ENCODE measurements at regions not wholly inside any gene's neighbourhood (a gene's known extent, or its start where the extent isn't known, plus 50 kb on each side); places are given as distances from the start of the nearest gene placed in this dataset.

DNA sequence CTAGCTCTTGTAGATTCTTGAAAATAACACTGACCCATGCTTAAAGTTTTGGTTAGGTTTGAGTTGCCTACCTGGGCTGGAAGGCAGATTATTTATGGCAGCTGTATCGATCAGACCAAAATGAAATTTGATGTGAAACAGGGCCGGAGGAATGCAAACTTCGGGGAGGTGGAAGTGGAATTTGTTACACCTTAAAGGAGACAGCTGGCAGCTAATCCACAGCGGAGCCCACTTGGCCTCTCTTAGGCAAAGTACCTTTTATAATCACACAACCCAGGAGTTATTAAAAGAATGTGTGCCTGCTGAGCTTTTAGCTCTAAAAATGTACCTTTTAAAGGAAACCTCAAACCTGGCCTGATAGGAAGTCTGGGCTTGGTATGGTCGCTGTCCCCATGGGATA lies 250.9 kb upstream of the TPM1 start:
- Histone ChIP-seq H3K4me3 (ENCODE audit: low read length) (no peak overlapping the region), H3K4me1 (ENCODE audit: insufficient read depth, low read length) (no peaks in the 10 kb centered on the region), H3K9me3 (ENCODE audit: low read depth, low read length) (no peaks in the 10 kb centered on the region), H3K27me3 (ENCODE audit: insufficient read depth, low read length) (no peaks in the 10 kb centered on the region)

DNA sequence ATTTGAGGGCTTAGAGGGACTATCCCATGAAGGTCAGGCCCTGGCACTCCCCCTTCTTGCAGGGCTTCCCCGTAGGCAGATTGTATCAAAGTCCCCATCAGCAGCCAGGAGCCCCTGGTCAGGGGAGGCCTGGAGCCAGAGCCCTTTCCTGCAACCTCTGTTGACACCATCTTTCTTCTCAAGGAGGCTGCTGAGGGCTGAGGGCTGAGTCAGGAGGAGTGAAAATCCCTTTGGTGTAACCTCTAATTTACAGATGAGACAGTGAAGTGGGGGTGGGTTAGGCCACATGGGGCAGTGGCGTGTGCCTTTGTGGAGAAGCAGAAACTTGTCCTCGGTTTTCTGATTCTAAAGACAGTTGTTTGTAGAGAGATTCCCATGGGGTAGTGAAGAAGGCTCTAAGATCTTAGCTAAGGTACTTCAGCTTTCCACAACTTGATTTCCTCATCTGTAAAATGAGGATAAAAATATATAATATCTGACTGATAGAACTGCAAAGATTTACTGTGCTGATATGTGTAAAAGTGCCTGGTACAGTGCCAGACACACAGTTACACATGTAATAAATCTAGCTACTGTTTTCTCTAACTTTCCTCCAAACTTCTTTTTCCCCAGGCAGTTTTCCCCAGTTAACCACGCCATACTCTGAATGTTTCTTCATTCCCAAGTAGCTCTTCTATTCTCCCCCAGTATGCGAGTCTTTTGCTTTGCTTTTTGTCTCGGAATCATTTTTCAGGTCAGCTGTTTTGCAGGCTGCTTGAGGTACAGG lies 249.4 kb upstream of the TPM1 start:
- H3K9me3 ChIP-seq (ENCODE audit: low read depth, low read length): no peaks in the 10 kb centered on the region
- no peaks in the 10 kb centered on the region for H3K4me1 ChIP-seq (ENCODE audit: insufficient read depth, low read length)
- no peaks in the 10 kb centered on the region for H3K27me3 ChIP-seq (ENCODE audit: insufficient read depth, low read length)
- H3K4me3 ChIP-seq (ENCODE audit: low read length): no peak overlapping the region

DNA sequence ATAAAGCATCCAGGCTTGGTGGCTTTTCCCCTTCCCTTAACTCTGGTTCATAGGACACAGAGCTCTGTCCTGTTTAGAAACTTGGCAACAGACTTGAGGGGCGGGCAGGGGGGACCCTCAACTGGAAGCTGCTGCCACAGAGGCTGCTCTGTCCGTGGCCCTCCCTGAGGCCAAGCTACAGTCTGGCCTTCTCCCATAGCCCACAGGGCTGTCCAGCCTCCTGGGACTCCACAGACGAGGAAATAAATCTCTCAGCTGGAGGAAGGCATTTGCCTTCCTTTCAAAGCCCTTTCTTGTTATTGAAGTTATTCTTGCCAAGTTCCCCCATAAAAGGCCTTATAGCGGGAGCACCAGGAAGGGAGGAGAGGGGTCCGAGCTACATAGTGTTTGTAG lies 248.8 kb upstream of the TPM1 start:
- Histone ChIP-seq H3K4me1 (ENCODE audit: insufficient read depth, low read length) (no peaks in the 10 kb centered on the region), H3K4me3 (ENCODE audit: low read length) (no peak overlapping the region), H3K27me3 (ENCODE audit: insufficient read depth, low read length) (no peaks in the 10 kb centered on the region), H3K9me3 (ENCODE audit: low read depth, low read length) (no peaks in the 10 kb centered on the region)

DNA sequence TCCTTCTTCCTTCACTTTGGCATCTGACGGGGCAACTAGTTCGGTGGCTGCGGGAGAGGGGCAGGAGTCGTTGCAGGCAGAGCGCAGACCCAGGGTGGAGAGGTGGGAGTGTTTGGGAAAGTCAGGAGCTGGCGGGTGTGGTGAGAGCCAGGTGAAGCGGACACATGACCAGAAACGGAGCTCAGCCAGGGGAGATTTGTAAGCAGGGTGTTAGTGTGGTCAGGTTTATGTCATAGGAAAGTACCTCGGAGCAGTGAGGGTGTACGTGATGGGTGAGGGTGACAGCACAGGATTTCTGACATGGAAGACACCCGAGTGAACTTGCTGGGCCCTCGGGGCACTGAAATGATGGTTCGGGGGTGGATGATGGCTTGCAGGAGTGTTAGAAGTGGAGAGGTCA lies 247.4 kb upstream of the TPM1 start:
- H3K4me1 ChIP-seq (ENCODE audit: insufficient read depth, low read length): no peaks in the 10 kb centered on the region
- H3K27me3 ChIP-seq (ENCODE audit: insufficient read depth, low read length): no peaks in the 10 kb centered on the region
- H3K4me3 ChIP-seq (ENCODE audit: low read length): no peak overlapping the region
- no peaks in the 10 kb centered on the region for H3K9me3 ChIP-seq (ENCODE audit: low read depth, low read length)

DNA sequence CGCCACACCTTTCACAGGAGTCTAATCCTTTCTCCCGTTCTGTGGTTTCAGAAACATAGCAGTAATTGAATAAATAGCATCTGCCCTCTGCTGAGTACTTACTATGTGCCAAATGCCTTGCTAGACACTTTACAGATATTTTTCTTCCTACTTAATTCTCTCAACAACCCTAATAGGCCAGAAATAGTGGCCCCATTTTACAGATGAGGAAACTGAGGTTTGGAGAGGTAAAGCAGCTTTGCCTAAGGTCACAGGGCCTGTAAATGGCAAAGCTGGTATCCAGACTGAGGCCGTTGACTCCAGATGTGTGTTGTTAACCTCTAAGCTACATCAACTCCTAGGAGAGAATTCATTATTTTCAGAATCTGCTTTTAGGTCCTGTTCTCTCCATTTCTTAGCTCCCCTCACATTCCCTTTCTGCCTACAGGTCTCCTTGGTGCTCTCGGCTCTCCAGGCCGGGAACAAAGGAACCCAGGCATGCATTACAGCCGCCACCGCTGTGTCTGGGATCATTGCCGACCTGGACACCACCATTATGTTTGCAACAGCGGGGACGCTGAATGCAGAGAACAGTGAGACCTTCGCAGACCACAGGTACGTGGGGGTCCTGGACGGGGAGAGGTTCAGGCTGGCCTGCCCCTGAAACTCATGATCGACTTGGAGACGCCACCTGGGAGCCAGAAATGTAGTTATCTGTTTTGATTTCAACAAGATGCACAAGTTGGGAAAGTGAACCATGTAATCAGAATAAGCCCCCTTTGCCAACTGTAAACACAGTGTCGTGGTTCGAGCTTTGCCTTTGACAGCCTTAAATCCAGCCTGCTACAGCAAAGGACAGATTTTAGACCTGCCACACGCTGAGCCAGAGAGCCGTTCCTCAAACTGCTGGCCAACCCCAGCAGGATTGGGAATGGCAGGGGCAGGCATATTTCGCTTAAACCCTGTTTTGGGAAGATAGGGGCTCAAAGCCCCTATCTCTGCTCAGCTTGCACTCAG lies 246.5 kb upstream of the TPM1 start:
- H3K4me1 ChIP-seq (ENCODE audit: insufficient read depth, low read length): no peaks in the 10 kb centered on the region
- H3K9me3 ChIP-seq (ENCODE audit: low read depth, low read length): no peaks in the 10 kb centered on the region
- no peak overlapping the region for H3K4me3 ChIP-seq (ENCODE audit: low read length)
- H3K27me3 ChIP-seq (ENCODE audit: insufficient read depth, low read length): no peaks in the 10 kb centered on the region

DNA sequence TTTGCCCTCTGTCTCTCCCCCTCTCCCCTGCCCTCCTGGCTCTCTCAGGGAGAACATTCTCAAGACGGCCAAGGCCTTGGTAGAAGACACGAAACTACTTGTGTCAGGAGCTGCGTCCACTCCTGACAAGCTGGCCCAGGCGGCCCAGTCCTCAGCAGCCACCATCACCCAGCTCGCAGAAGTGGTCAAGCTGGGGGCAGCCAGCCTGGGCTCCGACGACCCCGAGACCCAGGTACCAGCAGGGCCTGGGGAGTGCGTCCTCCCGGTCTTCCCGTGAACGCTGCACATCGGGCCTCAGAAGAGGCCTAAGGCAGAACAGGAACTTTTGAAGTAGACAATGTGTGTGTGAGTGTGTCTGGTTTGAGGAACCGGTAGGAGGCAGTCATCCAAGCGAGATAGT lies 245.4 kb upstream of the TPM1 start:
- no peaks in the 10 kb centered on the region for H3K27me3 ChIP-seq (ENCODE audit: insufficient read depth, low read length)
- no peaks in the 10 kb centered on the region for H3K9me3 ChIP-seq (ENCODE audit: low read depth, low read length)
- no peak overlapping the region for H3K4me3 ChIP-seq (ENCODE audit: low read length)
- H3K4me1 ChIP-seq (ENCODE audit: insufficient read depth, low read length): no peaks in the 10 kb centered on the region

DNA sequence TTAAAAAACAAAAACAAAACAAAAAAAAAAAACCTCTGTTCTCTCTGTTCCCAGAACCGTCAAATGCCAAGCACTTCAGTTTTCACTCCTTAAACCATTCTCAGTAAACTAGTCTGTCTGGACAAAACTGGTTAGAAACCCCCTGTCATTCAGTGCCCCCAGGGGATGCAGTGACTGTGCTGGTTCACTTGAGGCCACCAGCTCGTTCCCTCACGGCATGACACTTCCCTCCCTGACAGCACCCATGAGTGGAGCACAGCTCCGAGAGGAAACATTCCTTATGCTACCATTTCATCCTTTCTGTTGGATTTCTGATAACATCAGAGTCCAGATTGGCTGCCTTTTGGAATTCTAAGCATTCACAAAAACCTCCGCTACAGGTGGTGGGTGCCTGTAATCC lies 244.0 kb upstream of the TPM1 start:
- no peaks in the 10 kb centered on the region for H3K4me1 ChIP-seq (ENCODE audit: insufficient read depth, low read length)
- no peak overlapping the region for H3K4me3 ChIP-seq (ENCODE audit: low read length)
- no peaks in the 10 kb centered on the region for H3K27me3 ChIP-seq (ENCODE audit: insufficient read depth, low read length)
- H3K9me3 ChIP-seq (ENCODE audit: low read depth, low read length): no peaks in the 10 kb centered on the region

DNA sequence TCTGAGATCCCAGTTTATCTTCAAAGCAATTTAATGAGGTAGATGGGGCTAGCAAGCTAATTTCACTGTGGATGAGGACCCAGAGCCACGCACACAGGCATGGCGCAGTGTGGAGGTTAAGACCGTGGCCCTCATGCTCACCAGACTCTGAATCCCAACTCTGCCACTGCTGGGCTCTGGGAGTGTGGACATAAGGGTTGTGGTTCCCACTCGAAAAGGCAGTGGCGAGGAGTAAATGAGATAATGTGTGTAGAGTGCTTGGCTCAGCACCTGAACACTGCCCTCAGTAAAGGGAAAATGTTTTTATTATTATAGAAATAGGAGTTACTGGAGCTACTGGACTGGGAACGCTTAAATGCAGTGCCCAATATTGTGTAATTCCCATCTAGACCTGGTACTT lies 243.5 kb upstream of the TPM1 start:
- Histone ChIP-seq H3K4me3 (ENCODE audit: low read length) (no peak overlapping the region), H3K4me1 (ENCODE audit: insufficient read depth, low read length) (no peaks in the 10 kb centered on the region), H3K9me3 (ENCODE audit: low read depth, low read length) (no peaks in the 10 kb centered on the region), H3K27me3 (ENCODE audit: insufficient read depth, low read length) (no peaks in the 10 kb centered on the region)

DNA sequence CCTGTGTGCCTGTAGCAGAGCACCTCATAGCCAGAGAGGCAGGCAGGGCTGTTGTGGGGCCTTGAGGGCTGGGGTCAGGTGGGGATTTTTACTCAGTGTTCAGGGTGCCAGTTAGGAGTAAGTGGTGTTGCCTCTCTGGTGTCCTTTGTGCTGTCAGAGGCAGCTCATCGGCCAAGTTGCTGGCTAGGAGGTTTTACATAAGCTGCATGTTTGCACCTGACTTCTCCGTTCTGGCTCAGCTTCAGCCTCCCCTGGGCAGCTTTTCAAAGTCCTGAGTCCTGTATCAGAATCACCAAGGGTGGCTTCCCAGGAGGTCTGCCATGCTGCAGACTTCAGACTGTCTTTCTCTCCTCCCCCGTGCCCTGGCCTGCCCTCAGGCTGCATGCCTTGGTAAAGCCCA lies 242.6 kb upstream of the TPM1 start:
- Histone ChIP-seq H3K4me3 (ENCODE audit: low read length) (no peak overlapping the region), H3K4me1 (ENCODE audit: insufficient read depth, low read length) (no peaks in the 10 kb centered on the region), H3K27me3 (ENCODE audit: insufficient read depth, low read length) (no peaks in the 10 kb centered on the region), H3K9me3 (ENCODE audit: low read depth, low read length) (no peaks in the 10 kb centered on the region)

DNA sequence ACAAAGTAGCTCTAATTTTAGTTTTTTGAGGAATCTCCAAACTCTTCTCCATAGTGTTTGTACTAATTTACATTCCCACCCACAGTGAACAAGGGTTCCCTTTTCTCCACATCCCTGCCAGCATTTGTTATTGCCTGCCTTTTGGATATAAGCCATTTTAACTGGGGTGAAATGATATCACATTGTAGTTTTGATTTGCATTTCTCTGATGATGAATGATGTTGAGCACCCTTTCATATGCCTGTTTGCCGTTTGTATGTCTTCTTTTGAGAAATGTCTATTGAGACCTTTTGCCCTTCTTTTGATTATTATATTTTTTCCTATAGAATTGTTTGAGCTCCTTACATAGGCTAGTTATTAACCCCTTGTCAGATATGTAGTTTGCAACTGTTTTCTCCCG lies 239.9 kb upstream of the TPM1 start:
- Histone ChIP-seq H3K9me3 (ENCODE audit: low read depth, low read length) (no peaks in the 10 kb centered on the region), H3K4me3 (ENCODE audit: low read length) (no peak overlapping the region), H3K4me1 (ENCODE audit: insufficient read depth, low read length) (no peaks in the 10 kb centered on the region), H3K27me3 (ENCODE audit: insufficient read depth, low read length) (no peaks in the 10 kb centered on the region)

DNA sequence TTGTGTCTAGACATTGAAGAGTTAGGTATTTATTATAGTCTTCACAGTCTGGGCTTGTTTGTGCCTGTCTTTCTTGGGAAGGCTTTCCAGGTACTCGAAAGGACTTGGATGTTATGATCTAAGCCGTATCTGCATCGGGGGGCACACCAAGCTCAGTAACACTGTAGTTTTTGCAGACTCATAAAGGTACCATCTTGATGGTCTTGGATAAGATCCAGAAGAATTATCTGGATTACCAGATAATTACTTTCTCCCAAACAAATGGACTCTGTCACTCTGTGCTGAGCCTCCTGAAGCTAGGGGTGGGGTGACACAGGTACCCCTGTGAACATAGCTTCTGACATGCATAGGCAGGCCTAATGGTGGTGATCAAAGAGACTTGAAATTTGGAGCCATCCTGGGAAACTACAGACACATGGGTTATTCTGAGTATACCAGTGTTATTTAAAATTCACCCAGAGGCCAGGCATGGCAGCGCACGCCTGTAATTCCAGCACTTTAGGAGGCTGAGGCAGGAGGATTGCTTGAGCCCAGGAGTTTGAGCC lies 238.6 kb upstream of the TPM1 start:
- no peak overlapping the region for H3K4me3 ChIP-seq (ENCODE audit: low read length)
- no peaks in the 10 kb centered on the region for H3K9me3 ChIP-seq (ENCODE audit: low read depth, low read length)
- no peaks in the 10 kb centered on the region for H3K27me3 ChIP-seq (ENCODE audit: insufficient read depth, low read length)
- no peaks in the 10 kb centered on the region for H3K4me1 ChIP-seq (ENCODE audit: insufficient read depth, low read length)

DNA sequence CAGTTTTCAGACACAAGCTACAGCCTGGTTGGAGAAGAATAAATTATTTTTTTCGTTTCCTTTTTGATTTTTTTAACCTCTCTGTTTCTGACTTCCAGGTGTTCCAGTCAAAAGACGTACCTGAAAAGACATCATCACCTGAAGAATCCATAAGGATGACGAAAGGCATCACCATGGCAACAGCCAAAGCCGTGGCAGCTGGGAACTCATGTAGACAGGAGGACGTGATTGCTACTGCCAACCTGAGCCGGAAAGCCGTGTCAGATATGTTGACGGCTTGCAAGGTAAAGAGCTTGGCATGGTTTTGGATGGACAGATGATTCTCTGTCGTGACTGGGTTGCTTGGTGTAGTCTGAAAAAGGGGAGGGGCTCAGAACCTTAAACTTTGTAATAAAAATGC lies 237.0 kb upstream of the TPM1 start:
- Histone ChIP-seq H3K27me3 (ENCODE audit: insufficient read depth, low read length) (no peaks in the 10 kb centered on the region), H3K4me3 (ENCODE audit: low read length) (no peak overlapping the region), H3K4me1 (ENCODE audit: insufficient read depth, low read length) (no peaks in the 10 kb centered on the region), H3K9me3 (ENCODE audit: low read depth, low read length) (no peaks in the 10 kb centered on the region)

DNA sequence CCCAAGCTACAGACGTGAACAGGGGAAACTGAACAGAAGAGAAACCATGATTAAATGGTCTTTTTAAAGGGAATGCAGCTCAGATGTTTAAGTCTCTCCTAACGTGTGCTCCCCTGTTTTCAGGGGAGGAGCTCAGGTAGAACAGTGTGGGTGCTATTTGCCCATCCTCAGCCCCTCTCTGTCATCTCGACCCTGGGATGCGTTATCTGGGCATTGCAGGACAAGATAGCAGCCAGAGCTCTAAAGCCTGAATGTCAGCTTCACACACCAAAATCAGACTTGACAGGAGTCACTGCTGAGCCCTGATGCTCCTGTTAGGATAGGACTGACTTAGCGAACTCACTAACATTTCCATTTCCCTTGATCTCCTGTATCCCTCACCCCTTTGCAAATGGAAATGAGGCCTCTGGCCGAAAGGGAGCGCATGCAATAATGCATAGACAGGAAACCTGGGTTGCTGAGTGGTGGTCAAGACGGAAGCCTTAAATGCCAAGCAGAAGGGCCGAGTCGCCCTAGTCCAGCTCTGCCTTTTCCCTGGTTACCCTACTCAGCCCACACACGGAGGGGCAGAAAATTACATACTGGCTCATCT lies 234.9 kb upstream of the TPM1 start:
- H3K4me1 ChIP-seq (ENCODE audit: insufficient read depth, low read length): no peaks in the 10 kb centered on the region

DNA sequence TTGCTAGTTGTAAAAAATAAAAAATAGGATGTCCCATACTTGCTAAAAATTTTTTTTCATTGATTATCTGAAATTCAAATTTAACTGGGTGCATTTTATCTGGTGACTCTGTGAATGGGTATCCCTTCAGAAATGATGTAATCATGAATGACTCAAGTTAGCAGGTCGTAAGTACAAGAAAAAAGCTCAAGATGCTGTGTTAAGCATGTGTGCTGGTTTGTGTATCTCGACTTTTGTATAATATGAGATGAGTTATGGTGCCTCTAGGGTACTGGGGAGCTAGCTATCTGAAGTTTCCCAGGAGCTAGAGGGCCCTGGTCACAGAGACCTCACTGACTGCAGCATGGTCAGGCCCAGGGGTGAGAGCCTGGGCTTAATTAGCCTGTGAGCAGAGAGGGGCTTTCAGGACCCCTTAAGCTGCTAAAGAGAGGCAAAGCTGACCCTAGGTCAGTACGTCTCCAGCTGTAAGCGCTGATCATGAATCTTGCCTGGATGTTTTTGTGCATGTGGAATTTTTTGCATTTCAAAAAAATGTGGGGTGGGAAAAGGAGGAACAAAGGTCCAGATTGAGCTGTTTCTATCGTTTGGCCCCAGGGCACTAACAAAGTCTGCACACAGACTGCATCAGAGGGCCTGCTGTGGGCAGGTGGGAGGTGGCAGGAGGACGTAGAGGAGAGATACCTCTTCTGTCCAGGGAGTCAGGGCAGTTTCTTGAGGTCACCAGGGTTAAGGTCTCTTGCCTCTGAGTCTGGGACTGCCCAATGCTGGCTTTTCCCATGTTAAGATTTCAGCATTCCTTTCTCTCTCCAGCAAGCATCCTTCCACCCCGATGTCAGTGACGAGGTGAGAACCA lies 233.2 kb upstream of the TPM1 start:
- Histone ChIP-seq H3K4me1 (ENCODE audit: insufficient read depth, low read length) (no peaks in the 10 kb centered on the region), H3K4me3 (ENCODE audit: low read length) (no peak overlapping the region), H3K27me3 (ENCODE audit: insufficient read depth, low read length) (no peaks in the 10 kb centered on the region), H3K9me3 (ENCODE audit: low read depth, low read length) (no peaks in the 10 kb centered on the region)

More for the DNA sequence above, 234.9 kb upstream of the TPM1 start:
- Histone ChIP-seq H3K4me3 (ENCODE audit: low read length) (no peak overlapping the region), H3K9me3 (ENCODE audit: low read depth, low read length) (no peaks in the 10 kb centered on the region), H3K27me3 (ENCODE audit: insufficient read depth, low read length) (no peaks in the 10 kb centered on the region)

Data from mononuclear cell (primary cell).